DOHH2 (cell line): ENCODE measurements at regions not wholly inside any gene's neighbourhood (a gene's known extent, or its start where the extent isn't known, plus 50 kb on each side); places are given as distances from the start of the nearest gene placed in this dataset.

Source experiments
- H3F3A ChIP-seq: fragments of 200-600 bp; sonication (generic), shearing (Covaris generic); 2 replicates; pipeline ENCODE4 v1.6.0; 2016; ENCODE audit warnings: antibody characterized with exemption, mild to moderate bottlenecking; ENCODE audit not compliant: control insufficient read depth, insufficient read depth
- H3K27ac ChIP-seq: fragments of 200-600 bp; sonication (generic); 2 replicates; pipeline ENCODE4 v1.5.1; 2014; ENCODE audit warnings: low read depth, mild to moderate bottlenecking, low read length, moderate library complexity
- H3K27me3 ChIP-seq: fragments of 200-600 bp; sonication (generic); 2 replicates; pipeline ENCODE4 v1.6.1; 2014; ENCODE audit warnings: mild to moderate bottlenecking, low read length, mixed read lengths; ENCODE audit not compliant: control insufficient read depth
- H3K36me3 ChIP-seq: fragments of 200-600 bp; sonication (generic); 2 replicates; pipeline ENCODE4 v1.6.1; 2014; ENCODE audit warnings: mild to moderate bottlenecking, low read length, moderate library complexity, mixed read lengths; ENCODE audit not compliant: control insufficient read depth
- H3K4me1 ChIP-seq: fragments of 200-600 bp; sonication (generic); 2 replicates; pipeline ENCODE4 v1.6.1; 2014; ENCODE audit warnings: mild to moderate bottlenecking, low read length, mixed read lengths; ENCODE audit not compliant: control insufficient read depth
- H3K4me2 ChIP-seq: fragments of 200-600 bp; sonication (generic); 2 replicates; pipeline ENCODE4 v1.6.0; 2014; ENCODE audit warnings: mild to moderate bottlenecking, low read length, moderate library complexity
- H3K4me3 ChIP-seq: fragments of 200-600 bp; sonication (generic); 2 replicates; pipeline ENCODE4 v1.5.1; 2014; ENCODE audit warnings: mild to moderate bottlenecking, low read length, mixed read lengths
- H3K79me2 ChIP-seq: fragments of 200-600 bp; sonication (generic); 2 replicates; pipeline ENCODE4 v1.6.1; 2014; ENCODE audit warnings: mild to moderate bottlenecking, low read length, mixed read lengths; ENCODE audit not compliant: control insufficient read depth
- H3K9me2 ChIP-seq: fragments of 200-600 bp; sonication (generic); replicated peaks from 2 replicates; pipeline ENCODE4 v1.6.1; 2014; ENCODE audit warnings: mild to moderate bottlenecking, low read length, mixed read lengths; ENCODE audit not compliant: control insufficient read depth
- H3K9me3 ChIP-seq: fragments of 200-600 bp; sonication (generic); 2 replicates; pipeline ENCODE4 v1.6.1; 2014; ENCODE audit warnings: antibody characterized with exemption, low read length, mixed read lengths; ENCODE audit not compliant: control insufficient read depth, insufficient read depth
- H4K20me1 ChIP-seq: fragments of 200-600 bp; sonication (generic); 2 replicates; pipeline ENCODE4 v1.6.0; 2014; ENCODE audit warnings: low read depth, mild to moderate bottlenecking, antibody characterized with exemption, low read length, moderate library complexity; ENCODE audit not compliant: control insufficient read depth, insufficient read depth
- EZH2phosphoT487 ChIP-seq: fragments of 200-600 bp; sonication (generic); IDR thresholded peaks from 2 replicates; pipeline ENCODE4 v1.6.1; 2017; ENCODE audit warnings: borderline replicate concordance, mild to moderate bottlenecking, antibody characterized with exemption, low read length, moderate library complexity, mixed read lengths
- TF ChIP-seq, protein P1 (sequence below): fragments of 200-600 bp; sonication (generic); IDR thresholded peaks from one replicate; pipeline ENCODE4 v1.5.1; 2014; ENCODE audit warnings: antibody characterized with exemption, mild to moderate bottlenecking, low read depth, low read length; ENCODE audit not compliant: poor library complexity, severe bottlenecking

DNA sequence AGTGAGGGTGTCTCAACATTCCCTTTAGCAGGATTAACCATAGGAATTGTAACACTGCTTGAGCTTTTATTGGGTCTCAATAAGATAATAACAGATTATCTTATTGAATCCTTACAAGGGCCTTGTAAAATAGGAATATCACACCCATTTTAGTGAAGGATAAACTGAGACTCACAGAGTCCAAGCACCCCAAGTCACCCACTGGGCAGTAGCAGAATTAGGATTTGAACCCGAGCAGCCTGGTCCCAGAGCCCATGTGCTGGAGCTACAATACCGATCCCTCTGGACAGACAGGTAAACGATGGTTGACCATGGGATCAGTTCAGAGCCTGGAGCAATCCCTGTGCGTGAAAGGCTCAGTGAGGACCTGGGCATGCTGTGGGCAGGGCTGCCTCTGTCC, 56.3 kb upstream of the MRPS22 start:
- Histone ChIP-seq H3K9me3 (no peaks in the 10 kb centered on the region), H3K27ac (no peak overlapping the region), H4K20me1 (no peaks in the 10 kb centered on the region), H3F3A (no peaks in the 10 kb centered on the region), H3K79me2 (no peaks in the 10 kb centered on the region), H3K4me1 (no peaks in the 10 kb centered on the region), H3K4me2 (no peak overlapping the region), H3K9me2 (no peaks in the 10 kb centered on the region), H3K4me3 (no peak overlapping the region), H3K27me3 (no peaks in the 10 kb centered on the region), H3K36me3 (no peaks in the 10 kb centered on the region)
- no peak for TF ChIP-seq EZH2phosphoT487
- TF ChIP-seq, protein P1, sequence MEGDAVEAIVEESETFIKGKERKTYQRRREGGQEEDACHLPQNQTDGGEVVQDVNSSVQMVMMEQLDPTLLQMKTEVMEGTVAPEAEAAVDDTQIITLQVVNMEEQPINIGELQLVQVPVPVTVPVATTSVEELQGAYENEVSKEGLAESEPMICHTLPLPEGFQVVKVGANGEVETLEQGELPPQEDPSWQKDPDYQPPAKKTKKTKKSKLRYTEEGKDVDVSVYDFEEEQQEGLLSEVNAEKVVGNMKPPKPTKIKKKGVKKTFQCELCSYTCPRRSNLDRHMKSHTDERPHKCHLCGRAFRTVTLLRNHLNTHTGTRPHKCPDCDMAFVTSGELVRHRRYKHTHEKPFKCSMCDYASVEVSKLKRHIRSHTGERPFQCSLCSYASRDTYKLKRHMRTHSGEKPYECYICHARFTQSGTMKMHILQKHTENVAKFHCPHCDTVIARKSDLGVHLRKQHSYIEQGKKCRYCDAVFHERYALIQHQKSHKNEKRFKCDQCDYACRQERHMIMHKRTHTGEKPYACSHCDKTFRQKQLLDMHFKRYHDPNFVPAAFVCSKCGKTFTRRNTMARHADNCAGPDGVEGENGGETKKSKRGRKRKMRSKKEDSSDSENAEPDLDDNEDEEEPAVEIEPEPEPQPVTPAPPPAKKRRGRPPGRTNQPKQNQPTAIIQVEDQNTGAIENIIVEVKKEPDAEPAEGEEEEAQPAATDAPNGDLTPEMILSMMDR, result no peak

DNA sequence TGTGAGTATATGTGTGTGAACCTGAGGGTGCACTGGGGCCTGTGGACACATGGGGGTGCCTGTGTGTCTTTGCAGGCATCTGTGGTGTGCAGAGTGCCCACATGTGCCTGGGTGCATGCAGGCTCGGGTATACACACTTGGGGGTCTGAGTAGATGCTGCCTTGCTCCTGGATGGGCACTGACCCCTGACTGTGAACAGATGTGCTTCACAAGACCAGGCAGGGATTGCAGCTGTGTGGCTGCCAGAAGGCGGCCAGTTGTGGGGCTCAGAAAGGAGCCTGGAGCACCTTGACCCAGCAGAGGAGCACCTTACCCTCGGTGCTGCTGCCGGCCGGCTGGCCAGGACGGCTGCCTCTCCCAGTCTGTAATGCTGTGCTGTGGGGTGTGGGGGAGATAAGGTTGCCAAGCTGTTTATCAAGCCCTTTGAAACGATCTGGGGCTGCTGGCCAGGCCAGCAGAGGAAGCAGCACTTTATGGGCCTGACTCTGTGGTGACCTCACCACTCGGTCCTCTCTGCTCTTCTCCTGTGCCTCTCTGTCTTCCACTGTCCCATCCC, 55.5 kb upstream of the MRPS22 start:
- TF ChIP-seq EZH2phosphoT487, result no peak
- TF ChIP-seq, protein P1, result no peak
- Histone ChIP-seq H3K4me3 (no peak overlapping the region), H3K9me2 (no peaks in the 10 kb centered on the region), H3K27ac (no peak overlapping the region), H3K4me1 (no peaks in the 10 kb centered on the region), H3K9me3 (no peaks in the 10 kb centered on the region), H4K20me1 (no peaks in the 10 kb centered on the region), H3K4me2 (no peak overlapping the region), H3K36me3 (no peaks in the 10 kb centered on the region), H3K79me2 (no peaks in the 10 kb centered on the region), H3F3A (no peaks in the 10 kb centered on the region), H3K27me3 (no peaks in the 10 kb centered on the region)

DNA sequence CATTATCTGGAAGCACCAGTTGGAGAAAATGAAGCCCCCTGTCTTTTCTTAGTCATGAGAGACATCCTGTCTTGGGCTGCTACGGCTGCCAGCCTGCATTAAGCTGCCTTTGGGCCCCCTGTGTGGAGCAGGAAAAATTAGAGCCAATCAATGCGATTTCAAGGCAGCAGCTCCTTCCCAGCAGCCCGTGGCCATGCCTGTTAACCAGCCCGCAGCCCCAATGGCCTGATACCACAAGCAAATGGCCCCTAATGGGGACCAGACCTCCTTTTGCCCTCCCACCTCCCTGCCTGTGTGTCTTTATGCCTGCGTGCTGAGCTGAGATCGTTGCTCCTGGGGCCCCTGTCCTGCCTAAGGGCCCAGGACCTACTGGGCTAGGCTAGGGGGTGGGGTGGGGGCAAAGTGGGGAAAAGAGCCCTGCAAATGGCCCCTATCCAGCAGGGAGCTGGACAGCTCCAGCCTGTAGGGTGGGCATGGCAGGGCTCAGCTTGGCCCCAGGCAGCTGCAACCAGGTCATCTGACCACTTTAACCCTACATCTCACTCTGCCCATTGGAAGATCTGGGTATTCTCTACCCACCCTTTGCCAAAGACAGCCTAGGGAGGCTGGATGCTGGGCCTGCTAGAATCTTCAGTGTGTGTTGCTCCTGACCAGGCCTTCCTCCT, 53.8 kb upstream of the MRPS22 start:
- Histone ChIP-seq H3K27ac (no peak overlapping the region), H3K4me1 (no peaks in the 10 kb centered on the region), H3K9me2 (no peaks in the 10 kb centered on the region), H3K79me2 (no peaks in the 10 kb centered on the region), H3K36me3 (no peaks in the 10 kb centered on the region), H3K4me3 (no peak overlapping the region), H3K27me3 (no peaks in the 10 kb centered on the region), H3F3A (no peaks in the 10 kb centered on the region), H4K20me1 (no peaks in the 10 kb centered on the region), H3K9me3 (no peaks in the 10 kb centered on the region), H3K4me2 (no peak overlapping the region)
- TF ChIP-seq EZH2phosphoT487, result no peak
- TF ChIP-seq, protein P1, result no peak
